Fibroblast of skin of back (primary cell): ENCODE measurements at regions not wholly inside any gene's neighbourhood (a gene's known extent, or its start where the extent isn't known, plus 50 kb on each side); places are given as distances from the start of the nearest gene placed in this dataset.

Experiments
- DNase-seq: peaks from one replicate; pipeline ENCODE4 v3.0.0-alpha.2; 2013

DNA sequence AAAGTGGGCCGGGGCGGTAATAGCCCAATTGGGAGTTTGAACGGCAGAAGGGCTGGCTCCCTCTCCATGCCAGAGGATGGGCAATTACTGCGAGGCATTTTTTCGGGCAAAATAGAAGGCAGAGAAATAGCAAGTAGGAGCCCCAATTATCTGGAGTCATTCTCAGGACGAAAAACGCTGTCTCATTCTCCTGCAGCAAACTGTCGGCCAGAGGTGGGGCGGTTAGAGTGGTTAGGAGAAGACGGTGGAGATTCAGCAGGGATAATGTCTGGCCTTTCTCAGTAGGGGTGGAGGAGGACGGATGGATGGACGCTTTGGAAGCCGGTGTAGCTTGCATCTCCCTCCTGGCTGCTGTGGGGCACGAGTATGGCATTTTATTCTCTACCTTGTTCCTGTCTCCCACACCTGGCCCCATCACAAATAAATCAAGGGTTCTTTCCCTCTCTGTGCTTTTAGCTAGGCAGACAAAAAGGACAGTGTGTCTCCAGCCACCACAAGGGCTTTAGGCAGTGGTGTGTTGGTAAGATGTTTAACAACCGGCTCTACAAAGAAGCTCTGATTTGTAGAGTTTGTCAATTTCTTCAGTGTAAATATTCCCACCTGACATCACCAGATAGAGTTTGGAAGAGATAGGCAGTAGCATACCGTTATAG is 140.5 kb upstream of the LHX5 start:
- DNase-seq = no peak

DNA sequence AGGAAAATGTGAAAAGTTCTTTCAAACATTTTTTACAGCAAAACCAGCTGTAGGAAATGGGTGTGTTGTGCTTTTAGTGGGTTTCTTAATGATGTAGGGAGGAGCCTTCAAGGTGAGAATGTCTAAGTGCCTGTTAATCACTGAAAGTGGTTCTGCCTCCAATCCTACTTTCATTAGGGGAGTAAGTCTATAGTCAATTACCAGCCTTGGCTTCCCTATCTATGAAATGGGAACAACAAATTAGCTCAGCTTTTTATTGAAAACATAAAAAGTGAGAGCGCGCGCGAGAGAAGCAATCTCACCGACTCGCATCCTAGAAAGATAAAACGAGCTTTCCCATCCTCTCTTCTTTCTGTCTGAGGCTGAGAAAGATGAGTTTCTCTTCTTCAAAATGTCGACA is 140.0 kb upstream of the LHX5 start:
- no peak for DNase-seq

DNA sequence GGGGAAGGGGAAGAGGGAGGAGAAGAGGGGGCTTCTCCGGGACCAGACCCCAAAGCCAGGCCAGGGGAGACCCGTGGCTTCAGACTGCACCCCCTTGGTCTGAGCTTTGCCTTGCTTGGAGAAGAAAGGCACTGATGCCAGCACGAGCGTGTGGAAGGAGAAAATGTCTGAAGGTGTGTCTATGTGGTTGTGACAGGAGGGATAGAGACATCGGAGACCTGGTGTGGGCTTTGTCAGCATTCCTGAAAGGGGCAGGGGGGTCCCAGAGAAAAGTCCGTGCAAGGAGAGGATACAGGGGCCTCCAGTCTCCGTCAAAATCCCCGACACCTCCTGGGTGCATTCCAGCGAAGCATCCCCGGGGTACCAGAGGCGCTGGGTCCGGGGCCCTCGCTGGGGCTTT is 139.0 kb upstream of the LHX5 start:
- no peak for DNase-seq

DNA sequence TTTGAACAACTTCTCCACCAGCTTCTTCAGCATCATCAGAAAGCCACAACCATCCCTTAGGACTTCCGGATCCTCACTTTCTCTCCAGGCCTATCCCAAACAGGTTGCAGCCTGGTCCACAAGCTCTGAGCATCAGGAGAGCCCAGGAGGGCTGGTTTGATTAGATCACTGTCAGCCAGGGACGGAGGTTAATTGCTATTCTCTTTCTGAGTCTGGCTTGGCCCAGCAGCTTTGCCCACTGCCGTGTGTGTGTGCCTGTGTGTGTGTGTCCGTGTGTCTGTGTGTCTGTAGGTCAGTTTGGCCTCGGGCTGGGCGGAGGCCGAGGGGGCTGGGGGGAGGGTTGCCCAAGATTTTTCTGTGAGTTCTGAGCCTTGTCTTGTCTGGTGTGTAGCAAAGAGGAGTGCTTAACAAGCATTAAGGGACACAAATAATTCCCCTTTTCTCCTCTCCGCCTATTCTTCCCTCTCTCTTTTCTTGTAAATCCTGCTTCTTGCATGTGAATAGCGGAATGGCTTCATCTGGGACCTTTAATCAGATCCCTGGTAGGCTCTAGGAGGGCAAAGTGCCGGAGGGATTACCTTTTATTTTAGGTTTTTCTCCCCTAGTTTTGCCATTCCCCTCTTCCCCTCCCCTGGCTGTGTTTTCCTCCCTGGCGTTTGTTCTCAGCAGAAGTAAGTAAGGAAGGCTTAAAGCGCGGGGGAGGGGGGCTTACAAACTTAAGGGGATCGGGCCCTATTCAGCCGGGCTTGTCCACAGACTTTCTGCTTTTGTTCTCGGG is 138.2 kb upstream of the LHX5 start:
- no peak for DNase-seq

DNA sequence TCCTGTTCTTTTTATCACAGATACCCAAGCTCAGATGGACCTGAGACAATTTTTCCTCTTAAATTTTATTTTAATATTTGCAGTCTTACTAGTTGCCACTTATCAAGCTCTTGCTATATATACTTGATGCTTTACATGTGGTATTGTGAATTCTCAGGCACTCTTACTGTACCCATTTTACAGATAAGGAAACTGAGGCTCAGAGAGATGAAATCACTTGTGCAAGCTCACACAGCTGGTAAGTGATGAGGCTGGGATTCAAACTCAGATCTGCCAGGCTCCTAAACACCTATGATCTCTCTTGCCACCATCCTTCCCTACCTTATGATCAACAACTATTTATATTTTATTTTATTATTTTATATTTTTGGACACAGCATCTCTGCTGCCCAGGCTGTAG is 133.0 kb upstream of the LHX5 start:
- no peak for DNase-seq

DNA sequence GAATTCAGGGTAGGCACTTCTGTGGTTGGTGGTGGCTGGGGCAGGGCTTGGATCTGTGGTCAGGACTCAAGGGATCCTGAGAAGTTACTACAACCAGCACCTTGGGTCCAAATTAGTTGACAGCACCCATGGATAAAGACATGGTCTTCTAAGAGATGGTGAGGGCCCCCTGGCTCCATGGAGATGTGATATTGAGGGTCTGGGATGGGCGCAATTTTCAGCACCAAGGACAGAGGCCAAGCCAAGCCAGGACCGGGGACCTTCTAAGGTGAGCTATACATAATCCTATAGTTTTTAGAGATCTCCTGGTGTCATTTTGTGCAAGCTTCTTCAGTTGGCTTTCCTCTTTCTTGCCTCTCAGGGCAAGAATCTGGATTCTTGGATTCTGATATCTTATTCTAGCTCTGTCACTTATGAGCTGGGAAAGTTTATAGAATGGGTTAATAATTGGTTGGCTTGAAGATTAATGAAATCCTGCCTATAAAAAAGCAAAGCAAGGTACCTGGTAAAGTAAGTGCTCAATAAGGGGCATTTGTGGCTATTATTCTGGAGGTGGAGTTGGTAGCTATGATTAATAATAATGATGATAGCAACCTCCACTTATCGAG is 130.1 kb upstream of the LHX5 start:
- peak; percentile 6 for DNase-seq

DNA sequence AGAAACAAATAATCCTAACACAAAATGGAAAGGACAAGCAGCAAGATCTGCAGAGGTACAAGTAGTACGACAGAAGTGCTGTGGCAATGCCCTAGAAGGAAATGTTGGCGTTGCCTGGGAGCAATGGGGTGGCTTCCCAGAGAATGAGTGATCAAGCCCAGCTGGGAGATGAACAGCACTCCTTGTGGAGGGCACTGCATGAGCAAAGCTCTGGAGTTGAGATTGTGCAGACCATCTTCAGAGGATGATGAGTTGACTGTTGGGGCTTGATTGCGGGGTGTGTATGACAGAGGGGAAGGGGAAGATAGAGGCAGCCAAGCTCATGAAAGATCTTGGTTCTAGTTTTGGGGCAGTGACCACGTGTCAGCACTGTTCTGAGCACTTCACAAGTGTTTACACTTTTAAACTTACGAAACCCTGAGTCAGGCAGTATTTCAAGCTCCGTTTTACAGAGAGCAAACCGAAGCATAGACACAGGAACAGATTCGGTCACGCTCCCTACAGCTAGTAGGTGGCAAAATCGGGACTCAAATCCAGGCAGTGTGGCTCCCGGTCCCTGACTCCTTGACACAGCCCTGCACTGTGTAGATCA is 127.2 kb upstream of the LHX5 start:
- DNase-seq = no peak

DNA sequence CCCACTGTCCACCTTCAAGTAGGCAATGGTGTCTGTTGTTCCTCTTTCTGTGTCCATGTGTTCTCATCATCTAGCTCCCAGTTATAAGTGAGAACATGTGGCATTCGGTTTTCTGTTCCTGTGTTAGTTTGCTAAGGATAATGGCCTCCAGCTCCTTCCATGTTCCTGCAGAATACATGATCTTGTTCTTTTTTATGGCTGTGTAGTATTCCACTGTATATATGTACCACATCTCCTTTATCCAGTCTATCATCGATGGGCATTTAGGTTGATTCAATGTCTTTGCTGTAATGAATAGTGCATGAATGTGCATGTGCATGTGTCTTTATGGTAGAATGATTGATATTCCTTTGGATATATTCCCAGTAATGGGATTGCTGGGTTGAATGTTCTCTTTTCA is 123.3 kb upstream of the LHX5 start:
- no peak for DNase-seq

DNA sequence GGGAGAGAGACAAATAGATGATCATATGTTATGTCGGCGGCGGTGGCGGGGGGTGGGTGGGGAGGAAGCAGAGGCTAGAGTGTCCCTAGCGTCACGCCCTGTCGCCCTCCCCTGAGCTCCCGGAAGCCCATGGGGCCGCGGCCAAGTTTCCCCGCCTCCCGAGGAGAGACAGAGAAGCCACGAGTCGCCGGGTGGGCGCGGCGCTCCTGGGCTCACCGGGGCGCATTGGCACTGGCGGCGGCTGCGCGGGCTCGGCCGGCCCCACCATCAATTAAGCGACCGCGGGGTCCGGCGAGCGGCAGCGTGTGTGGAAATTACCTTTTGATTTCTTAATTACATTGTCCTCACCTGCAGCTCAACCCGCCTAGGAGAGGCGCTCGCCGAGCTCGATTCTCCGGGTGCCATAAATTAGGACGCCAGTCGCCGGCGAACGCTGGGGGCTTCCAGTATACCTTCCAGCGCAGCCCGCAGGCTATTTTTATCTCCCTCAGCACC is 119.9 kb upstream of the LHX5 start:
- DNase-seq = peak; percentile 8

DNA sequence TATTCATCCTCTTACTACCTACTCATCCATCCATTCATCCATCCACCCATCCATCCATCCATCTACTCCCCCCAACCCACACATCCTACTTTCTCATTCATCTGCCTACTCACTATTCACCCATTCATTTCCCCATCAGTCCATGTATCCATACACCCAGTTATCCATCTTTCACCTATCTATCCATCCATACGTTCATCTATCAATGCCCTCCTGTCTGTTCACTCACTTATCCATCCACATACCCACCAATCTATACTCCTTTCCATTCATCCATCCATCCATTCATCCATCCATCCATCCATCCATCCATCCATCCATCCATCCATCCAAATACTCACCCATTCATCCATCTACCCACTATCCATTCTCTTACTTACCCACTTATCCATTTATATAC is 117.8 kb upstream of the LHX5 start:
- DNase-seq = no peak

DNA sequence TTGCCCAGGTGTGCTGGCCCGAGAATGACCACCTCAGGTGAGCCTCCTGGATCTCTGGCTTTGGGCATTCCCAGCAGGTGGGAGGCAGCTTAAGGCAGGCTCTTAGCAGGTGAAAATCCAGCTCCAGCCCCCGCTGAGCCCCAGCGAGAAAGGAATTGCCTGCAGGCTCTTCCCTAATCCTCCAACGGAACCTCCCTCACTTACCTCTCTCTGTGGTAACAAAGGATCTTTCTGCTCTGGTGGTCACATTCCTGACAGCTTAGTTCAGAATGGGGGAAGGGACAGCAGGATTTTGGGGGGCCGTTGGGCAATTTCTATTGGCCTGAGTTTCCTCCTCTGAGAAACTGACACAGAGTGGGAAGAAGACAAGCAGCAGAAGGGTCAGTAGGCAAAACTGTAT is 116.0 kb upstream of the LHX5 start:
- DNase-seq = no peak

DNA sequence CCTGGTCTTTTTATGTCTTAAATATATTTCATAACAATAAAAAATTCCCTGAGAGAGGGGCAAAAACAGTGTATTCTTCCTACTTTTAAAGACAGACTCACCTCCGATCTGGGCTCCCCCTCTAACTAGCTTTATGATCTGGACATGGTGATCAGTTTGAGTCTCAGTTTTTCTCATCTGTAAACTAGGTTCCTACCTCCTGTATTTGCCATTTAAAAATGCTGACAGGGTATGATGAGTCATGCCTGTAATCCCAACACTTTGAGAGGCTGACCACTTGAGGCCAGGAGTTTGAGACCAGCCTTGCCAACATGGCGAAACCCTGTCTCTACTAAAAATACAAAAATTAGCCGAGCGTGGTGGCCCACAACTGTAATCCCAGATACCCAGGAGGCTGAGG is 114.8 kb upstream of the LHX5 start:
- DNase-seq = no peak

DNA sequence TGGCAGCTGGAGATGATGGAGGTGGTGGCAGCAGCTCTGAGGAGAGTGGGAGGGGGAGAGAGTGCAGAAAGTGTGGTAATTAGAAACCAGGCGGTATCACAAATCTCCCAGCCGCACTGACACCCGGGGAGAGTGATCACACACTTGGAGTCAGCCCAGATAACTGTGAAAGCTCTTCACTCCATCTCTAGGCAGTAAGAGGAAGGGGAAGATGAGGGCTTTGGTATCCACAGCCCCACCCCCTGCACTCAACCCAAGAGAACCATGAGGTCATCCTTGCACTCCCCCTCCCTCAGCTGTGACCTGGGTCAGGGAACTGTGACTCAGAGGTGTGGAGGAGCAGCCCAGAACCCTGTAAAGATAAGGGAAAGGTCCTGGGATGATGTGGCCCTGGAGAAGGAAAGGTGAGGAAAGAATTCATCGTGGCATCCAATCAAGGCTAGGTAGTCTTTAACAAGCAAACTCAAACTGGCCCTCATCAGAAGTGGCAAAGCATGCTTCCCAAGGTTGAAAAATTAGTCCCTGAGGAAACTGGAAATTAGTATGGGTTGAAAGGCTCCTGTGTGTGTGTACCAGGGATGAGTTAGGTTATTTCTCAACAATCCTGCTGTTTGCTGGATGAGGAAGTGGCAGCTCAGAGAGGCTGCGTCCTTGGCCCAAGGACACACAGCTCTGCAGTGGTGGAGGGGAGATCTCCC is 111.0 kb upstream of the LHX5 start:
- no peak for DNase-seq

DNA sequence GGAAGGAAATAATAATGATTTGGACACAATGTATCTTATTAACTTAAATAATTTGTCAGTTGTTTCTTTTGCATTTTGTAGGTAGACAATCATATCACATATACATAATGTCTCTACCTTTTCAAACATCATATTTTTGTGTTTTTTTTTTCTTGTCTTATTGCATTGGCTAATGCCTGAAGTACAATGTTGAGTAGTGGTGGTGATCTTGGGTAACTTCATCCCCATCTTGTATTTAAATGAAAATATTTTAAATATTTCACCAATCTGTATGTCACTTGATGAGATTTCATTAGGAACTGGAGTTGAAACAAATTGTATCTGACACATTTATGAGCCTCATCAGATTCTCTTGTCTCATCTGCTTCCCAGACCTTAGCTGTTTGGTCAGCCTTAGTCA is 109.7 kb upstream of the LHX5 start:
- no peak for DNase-seq

DNA sequence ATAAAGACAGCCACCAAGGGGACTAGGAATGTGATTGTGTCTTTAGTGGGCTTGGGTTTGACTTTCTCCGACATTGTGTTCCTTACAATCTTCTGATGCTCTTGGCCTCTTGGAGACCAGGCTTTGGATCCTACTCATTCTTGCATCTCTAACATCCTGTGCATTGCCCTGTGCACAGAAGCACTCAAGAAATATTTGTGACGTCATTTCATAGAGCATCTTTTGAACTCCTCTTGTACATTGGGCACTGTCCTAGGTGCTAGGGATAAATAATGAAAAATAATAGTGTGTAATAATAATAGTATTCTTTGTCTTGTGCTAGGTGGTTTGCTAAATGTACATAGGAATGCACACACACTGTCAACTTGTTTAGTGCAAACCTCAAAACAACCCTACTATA is 108.8 kb upstream of the LHX5 start:
- DNase-seq = no peak

DNA sequence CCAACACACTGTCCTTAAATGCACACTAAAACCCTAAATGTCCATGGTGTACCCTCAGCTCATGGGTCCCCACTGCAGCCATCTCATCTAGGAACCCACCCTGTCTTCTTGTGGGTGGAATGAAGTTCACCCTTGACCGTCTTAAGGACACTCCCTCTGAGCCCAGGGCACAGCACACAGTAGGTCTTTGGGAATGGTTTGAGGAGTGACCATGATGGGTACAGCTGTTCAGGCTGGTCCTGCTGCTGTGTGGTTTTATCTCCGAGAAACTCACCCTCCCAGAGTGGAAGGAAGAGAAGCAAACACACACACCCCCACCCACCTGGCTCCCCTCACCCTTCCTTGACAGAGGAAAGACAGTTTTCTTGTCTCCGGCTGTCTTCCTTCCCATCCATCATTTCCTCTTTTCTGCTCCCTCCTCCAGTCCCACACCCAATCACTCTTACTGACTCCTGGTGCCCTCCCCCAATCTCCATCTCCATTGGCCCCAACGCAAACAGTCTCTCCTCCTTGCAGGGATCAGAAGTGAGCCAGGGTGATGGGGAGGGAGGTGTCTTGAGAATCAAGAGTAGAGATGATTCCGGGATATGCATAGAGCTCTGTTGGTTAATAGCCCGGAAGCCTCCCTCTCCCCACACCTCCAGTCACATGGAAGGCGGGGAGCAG is 105.9 kb upstream of the LHX5 start:
- no peak for DNase-seq

DNA sequence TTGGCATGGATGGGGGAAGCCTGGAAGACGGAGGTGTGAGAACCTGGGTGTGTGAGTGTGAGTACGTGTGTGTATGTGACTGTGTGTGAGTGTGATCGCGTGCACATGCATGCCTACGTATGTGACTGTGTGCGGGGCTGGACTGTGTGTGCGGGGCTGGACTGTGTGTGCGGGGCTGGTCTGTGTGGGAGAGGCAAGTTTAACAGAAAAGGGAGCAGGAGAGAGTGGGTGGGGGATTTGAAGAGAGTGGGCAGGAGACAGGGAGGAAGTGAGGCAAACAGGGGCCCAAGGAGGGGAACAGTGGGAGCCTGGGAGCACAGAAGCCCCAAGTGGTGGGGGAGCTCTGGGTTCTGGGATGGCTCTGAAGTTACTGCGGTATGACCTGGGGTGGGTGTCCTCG is 103.7 kb upstream of the LHX5 start:
- no peak for DNase-seq

DNA sequence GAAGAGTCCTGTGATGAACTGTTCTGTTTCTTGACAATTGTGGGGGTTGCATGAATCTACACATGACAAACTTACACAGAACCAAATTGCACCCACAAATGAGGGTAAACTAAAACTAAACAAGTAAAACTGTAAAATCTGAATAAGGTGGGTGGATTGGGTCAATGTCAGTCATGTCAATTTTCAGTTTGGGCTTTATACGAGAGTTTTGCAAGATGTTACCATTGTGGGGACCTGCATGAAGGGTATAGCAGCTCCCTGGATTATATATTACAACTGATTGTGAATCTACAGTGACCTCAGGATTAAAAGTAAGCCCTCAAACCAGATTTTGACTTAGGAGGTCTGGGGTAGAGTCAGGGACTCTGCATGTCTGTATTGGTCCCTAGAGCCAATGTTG is 101.5 kb upstream of the LHX5 start:
- no peak for DNase-seq

DNA sequence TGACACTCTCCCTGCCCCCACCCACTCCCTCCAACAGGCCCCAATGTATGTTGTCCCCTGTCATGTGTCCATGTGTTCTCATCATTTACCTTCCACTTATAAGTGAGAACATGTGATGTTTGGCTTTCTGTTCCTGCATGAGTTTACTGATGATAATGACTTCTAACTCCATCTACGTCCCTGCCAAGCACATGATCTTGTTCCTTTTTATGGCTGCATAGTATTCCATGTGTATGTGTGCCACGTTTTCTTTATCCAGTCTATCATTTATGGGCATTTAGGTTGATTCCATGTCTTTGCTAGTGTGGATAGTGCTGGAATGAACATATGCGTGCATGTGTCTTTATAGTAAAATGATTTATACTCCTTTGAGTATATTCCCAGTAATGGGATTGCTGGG is 100.0 kb upstream of the LHX5 start:
- DNase-seq = no peak

DNA sequence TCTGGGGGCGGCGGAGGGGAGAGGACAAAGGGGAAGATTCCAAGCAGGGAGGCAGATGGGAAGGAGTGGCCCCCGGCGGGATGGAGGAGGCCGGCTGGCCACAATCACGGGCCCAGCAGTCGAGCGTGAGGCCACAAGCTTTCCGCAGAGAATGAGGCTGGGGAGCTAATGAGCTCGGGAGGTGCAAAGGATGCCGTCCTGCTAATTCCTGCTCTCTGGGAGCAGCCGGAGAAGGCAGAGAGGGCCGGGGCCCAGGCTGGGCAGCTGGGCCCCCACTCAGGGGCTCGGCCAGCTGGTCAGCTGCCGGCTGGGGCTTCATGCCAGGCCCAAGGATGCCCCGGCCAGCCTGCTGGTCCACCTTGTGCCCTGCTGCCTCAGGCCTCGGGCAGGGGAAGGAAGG is 98.1 kb upstream of the LHX5 start:
- no peak for DNase-seq

DNA sequence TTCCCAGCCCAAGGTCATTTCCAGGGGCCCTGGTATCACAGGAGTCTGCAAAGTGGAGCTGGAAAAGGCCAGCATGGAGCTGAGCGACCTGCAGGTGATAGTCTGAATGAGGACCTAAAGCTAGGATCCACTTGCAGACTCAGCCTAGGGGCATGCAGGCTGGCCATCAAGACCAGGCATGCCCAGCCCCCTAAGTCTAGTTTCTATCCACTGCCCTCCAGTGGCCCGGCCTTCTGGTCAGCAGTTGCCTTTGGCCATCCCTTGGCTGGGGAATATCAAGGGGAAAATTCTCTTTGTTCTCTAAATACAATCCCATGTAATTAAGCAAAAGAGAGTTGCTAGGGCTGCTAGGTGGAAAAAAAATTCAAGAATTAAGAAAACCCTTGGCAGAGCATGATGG is 96.3 kb upstream of the LHX5 start:
- no peak for DNase-seq

DNA sequence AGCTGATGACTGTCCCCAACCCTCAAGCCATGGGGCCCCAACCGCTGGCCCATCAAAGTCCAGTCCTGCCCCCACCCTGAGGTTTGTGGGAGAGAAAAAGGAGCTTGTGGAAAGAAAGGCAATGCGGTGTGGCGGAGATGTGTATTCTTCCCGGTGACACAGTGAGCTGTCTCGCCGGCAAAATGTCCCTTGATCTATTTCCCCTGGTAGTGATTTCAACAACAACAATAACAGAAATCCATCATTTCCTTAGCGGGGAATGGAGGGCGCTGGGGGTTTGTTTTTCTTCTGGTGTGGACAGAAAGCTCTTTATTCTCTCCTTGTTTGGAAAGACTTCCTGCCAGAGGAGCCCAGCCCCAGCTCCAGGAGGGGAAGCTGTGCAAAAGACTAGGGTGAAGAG is 93.7 kb upstream of the LHX5 start:
- no peak for DNase-seq
